ENCODE measurements at regions not wholly inside any gene's neighbourhood (a gene's known extent, or its start where the extent isn't known, plus 50 kb on each side); places are given as distances from the start of the nearest gene placed in this dataset.

- no peaks in the 10 kb centered on the region for H3K36me3 ChIP-seq
- TF ChIP-seq POLR2A (IDR thresholded peaks at IDR 0.05) (no peak), EP300 (IDR thresholded peaks at IDR 0.05) (no peak), CTCF (IDR thresholded peaks at IDR 0.05) (no peak), POLR2AphosphoS5 (IDR thresholded peaks at IDR 0.05) (no peak)
- peaks cover 0 to 13% (median 3%) of the 10 kb centered on the region in 4 donors for H3K4me1 ChIP-seq
- intact Hi-C loops (cut with DNase I; ENCODE audit: low total_unique reads), result no loop called here
- DNase-seq, result no peak
- no peak overlapping the region for H3K27ac ChIP-seq
- H3K4me3 ChIP-seq, result no peak overlapping the region
- H3K27me3 ChIP-seq, result no peaks in the 10 kb centered on the region
- H3K9me3 ChIP-seq, result no peaks in the 10 kb centered on the region
- WGBS, 5 donors, result 71 to 87% (median 80%) methylated on average over 2 of the region's 2 CpGs
Measured at GRCh38 chr7:82567841-82568240, 124.3 kb upstream of the CACNA2D1 start.

GRCh38 chr7:82567356-82567755 lies 123.8 kb upstream of the CACNA2D1 start:
- Histone ChIP-seq H3K36me3 (no peaks in the 10 kb centered on the region), H3K9me3 (no peaks in the 10 kb centered on the region), H3K4me3 (no peak overlapping the region), H3K27ac (no peak overlapping the region), H3K4me1 (peaks cover 0 to 12% (median 2%) of the 10 kb centered on the region in 4 donors), H3K27me3 (no peaks in the 10 kb centered on the region)
- intact Hi-C loops (cut with DNase I; ENCODE audit: low total_unique reads), result no loop called here
- 41 to 75% (median 65%) methylated on average over 2 of the region's 2 CpGs for WGBS, 5 donors
- no peak for TF ChIP-seq POLR2AphosphoS5 (IDR thresholded peaks at IDR 0.05)
- TF ChIP-seq EP300 (IDR thresholded peaks at IDR 0.05), result no peak
- no peak for TF ChIP-seq CTCF (IDR thresholded peaks at IDR 0.05)
- no peak for TF ChIP-seq POLR2A (IDR thresholded peaks at IDR 0.05)
- peak in 1 of 2 donors; percentile 24 for DNase-seq

- H3K9me3 ChIP-seq, result no peaks in the 10 kb centered on the region
- 8 to 36% (median 14%) methylated on average over 1 of the region's 1 CpG for WGBS, 5 donors
- H3K4me3 ChIP-seq, result no peak overlapping the region
- no peak for TF ChIP-seq POLR2A (IDR thresholded peaks at IDR 0.05)
- TF ChIP-seq CTCF (IDR thresholded peaks at IDR 0.05), result no peak
- TF ChIP-seq EP300 (IDR thresholded peaks at IDR 0.05), result no peak
- TF ChIP-seq POLR2AphosphoS5 (IDR thresholded peaks at IDR 0.05), result no peak
- H3K27ac ChIP-seq, result no peak overlapping the region
- H3K36me3 ChIP-seq, result no peaks in the 10 kb centered on the region
- DNase-seq, result no peak
- peaks cover 0 to 7% (median 0%) of the 10 kb centered on the region in 4 donors for H3K4me1 ChIP-seq
- intact Hi-C loops (cut with DNase I; ENCODE audit: low total_unique reads), result no loop called here
- H3K27me3 ChIP-seq, result no peaks in the 10 kb centered on the region
Measured at GRCh38 chr7:82566752-82567151, 123.2 kb upstream of the CACNA2D1 start.

GRCh38 chr7:82562716-82563404 lies 119.3 kb upstream of the CACNA2D1 start:
- no peak for TF ChIP-seq POLR2AphosphoS5 (IDR thresholded peaks at IDR 0.05)
- no peak for DNase-seq
- no peaks in the 10 kb centered on the region for H3K27me3 ChIP-seq
- H3K4me3 ChIP-seq, result no peak overlapping the region
- intact Hi-C loops (cut with DNase I; ENCODE audit: low total_unique reads), result no loop called here
- H3K4me1 ChIP-seq, result peaks cover 0 to 13% (median 0%) of the 10 kb centered on the region in 4 donors
- H3K36me3 ChIP-seq, result no peaks in the 10 kb centered on the region
- 79 to 92% (median 85%) methylated on average over 2 of the region's 2 CpGs for WGBS, 5 donors
- no peak overlapping the region for H3K27ac ChIP-seq
- no peaks in the 10 kb centered on the region for H3K9me3 ChIP-seq

- peak; percentile 47 to 80 for DNase-seq
- Histone ChIP-seq H3K36me3 (no peaks in the 10 kb centered on the region), H3K27me3 (no peaks in the 10 kb centered on the region), H3K9me3 (peaks cover 0 to 6% (median 2%) of the 10 kb centered on the region in 4 donors), H3K4me1 (peaks cover 0 to 6% (median 0%) of the 10 kb centered on the region in 4 donors), H3K27ac (no peak overlapping the region), H3K4me3 (peak overlapping the region; percentile 3 to 30 (median 23))
- intact Hi-C loops (cut with DNase I; ENCODE audit: low total_unique reads), result no loop called here
- TF ChIP-seq POLR2A (IDR thresholded peaks at IDR 0.05) (no peak), CTCF (IDR thresholded peaks at IDR 0.05) (no peak), EP300 (IDR thresholded peaks at IDR 0.05) (no peak), POLR2AphosphoS5 (IDR thresholded peaks at IDR 0.05) (peak in 1 of 3 donors; percentile 23)
- 9 to 18% (median 13%) methylated on average over 7 of the region's 7 CpGs for WGBS, 5 donors
Measured at GRCh38 chr7:82559193-82559805, 115.7 kb upstream of the CACNA2D1 start.

Measured in stomach (tissue), 8 donors.